Activated T-helper 1 cell treated with anti-CD3 and anti-CD28 coated beads, Interleukin-2, amount 50 U/mL, for 16 hours (primary cell): ENCODE measurements at regions not wholly inside any gene's neighbourhood (a gene's known extent, or its start where the extent isn't known, plus 50 kb on each side); places are given as distances from the start of the nearest gene placed in this dataset.

ENCODE experiments used
- DNase-seq, 2 donors: peaks; one replicate each; pipeline ENCODE4 v3.0.0-alpha.2; 2020; ENCODE audit warnings: low read depth in 1 of 2, low spot score in 1 of 2

DNA sequence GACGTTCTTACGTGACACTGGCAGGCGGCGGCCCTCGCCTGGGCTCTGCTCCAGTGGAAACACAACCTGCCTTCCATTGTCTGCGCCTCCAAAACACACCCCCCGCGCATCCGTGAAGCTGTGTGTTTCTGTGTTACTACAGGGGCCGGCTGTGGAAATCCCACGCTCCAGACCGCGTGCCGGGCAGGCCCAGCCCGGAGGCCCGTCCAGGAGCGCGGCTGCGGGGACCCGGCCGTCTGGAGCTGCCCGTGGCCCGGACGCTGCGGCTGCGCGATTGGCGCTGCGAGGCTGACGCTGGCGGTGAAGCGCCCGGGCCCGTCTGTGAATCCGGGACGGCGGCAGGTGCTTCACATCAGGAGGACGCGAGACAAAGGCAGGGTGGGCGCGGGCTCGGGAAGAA is 670.3 kb upstream of the SALL3 start:
- no peak for DNase-seq

DNA sequence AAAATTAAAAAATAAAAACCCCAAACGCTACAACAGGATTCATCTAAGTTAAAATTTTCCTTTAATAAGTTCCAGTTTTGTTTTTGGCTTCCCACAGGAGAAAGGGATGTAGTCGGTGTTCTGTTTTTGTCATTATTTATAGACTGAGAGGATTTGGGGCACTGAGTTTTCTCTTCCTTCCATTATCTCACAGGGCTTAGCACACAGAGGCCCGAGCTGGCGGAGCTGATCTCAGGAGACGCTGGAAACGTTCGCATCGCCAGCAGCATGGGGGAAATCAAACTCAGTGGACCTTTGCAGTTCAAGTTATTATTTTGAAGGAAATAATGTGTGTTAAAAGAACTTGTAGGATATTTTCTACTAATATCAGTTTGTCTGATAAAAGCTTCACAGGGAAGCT is 669.7 kb upstream of the SALL3 start:
- DNase-seq, result no peak

DNA sequence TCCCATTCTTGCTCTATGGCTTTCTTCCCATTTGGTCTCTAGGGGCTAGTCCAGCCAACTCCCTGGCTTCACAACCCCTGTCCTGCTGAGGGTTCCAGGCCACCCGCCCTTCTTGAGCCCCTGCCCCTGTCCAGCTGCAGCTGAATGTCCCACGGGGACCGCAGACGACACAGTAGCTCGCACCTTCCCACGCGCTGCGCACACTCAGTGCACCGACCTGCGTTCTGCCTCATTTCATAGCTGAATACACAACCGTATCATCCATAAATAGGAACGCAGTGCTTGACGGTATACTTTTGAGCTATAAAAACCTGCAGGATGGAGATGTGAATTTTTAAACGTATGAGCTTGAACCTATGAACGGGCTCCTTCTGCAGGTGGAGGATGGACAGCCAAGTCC is 660.4 kb upstream of the SALL3 start:
- DNase-seq, result no peak

DNA sequence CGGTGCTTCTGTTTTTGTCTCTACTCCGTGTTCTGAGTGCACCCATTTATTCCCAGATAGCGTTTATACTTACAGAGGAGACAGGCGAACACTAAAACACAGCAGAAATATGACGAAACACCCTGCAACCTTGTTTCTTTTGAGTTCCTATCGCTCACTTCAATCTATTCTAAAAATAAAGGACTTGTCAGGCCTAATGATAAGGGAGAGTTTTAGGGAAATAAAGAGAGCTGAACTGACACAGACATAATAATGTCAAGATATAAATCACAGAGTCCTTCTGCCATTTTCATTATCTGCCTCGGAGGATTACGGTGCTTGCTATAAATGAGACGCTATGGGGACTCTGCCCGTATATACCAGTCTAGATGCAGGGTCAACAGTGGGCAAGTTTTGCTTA is 659.7 kb upstream of the SALL3 start:
- no peak for DNase-seq

GRCh38 chr18:78321402-78321801 is 658.2 kb upstream of the SALL3 start:
- DNase-seq, result no peak

GRCh38 chr18:78323453-78324197 is 656.0 kb upstream of the SALL3 start:
- no peak for DNase-seq

DNA sequence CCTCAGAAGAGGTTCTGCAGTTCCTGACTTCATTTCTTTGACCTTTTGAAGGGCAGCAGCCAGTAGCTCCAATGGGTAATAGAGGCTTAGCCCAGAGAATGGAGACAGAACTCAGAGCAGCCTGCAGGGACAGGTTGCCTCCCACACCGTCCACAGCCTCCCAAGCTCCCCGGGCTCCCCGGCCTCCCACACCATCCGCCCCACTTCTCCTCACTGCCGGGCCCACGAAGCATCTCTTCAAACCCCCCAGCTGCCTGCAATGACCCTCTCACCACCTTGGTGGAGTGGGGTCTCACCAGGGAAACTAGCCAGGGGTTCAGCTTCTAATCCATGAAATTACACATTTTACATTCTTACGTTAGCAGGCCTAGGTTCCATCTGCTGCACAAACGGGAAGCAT is 652.0 kb upstream of the SALL3 start:
- DNase-seq, result no peak

DNA sequence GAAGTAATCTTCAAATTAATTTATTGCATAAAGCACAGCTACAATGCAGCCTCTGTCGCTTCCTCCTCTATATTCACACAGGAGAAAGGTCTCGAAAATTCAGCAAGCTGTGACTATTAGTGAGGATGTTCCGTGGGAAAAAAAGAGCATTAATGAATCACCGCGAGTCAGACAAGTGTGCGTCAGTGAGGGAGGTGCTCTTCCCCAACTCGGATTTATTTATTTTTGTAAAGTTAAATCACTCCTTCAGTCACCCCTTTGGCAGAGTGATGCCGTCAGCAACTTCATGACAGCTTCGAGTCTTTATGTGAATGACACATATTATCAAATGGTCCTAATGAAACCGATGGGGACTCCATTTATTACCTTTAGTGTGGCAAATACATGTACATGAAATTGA is 648.9 kb upstream of the SALL3 start:
- DNase-seq, result no peak

GRCh38 chr18:78352910-78353309 is 626.7 kb upstream of the SALL3 start:
- DNase-seq, result no peak

GRCh38 chr18:78362198-78362597 is 617.4 kb upstream of the SALL3 start:
- DNase-seq, result no peak

- DNase-seq, result no peak
These were observed 615.8 kb upstream of the SALL3 start for GRCh38 chr18:78363556-78364387.

DNA sequence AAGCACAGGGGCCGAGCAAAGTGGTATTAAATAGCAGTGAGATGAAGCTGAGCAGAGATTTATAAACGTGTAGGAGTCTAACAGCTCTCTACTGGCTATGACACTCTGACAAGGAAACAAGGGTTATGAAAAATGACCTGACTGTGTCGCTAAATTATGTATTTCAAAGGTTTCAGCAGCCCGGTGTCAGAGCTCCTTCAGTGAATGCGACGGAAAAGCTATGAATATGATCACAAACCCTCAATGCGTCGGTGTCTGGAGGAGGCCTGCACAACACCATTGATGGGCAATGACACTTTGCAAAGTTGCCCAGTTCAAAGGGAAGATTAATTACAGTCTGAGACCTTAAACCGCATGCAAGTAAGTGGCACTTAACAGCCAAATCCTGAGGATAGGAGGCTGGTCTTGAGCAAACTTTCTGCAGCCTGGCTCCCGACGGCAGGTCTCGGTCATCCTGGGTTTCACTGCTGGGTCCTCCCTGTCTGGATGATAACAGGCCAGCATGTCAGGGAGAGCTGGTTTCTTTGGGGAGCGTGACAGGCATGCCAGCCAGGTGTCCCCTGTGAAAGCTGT is 615.1 kb upstream of the SALL3 start:
- DNase-seq, result no peak

DNA sequence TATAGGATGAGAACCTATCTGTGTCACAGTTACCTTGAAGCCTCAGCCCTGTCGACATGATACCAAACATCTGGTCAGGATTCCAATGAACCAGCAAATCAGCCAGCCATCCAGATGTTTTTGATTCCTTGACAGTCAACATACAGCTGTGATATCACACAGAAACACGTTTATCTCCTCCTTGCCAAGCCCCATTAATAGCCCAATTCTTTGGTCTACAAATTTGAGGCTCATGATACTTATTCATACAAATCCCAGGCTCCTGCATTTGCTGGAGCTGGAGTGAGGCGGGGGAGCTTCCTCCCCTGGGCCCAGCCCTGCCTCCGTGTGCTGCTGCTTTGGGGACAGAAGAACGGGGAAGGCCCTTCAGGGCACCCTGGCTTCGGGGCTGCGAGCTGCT is 611.6 kb upstream of the SALL3 start:
- no peak for DNase-seq

- no peak for DNase-seq
These were observed 610.9 kb upstream of the SALL3 start for GRCh38 chr18:78368726-78369125.

- DNase-seq, result no peak
These were observed 603.6 kb upstream of the SALL3 start for GRCh38 chr18:78376046-78376445.

GRCh38 chr18:78378403-78378802 is 601.2 kb upstream of the SALL3 start:
- no peak for DNase-seq

- DNase-seq, result no peak
These were observed 600.6 kb upstream of the SALL3 start for GRCh38 chr18:78378983-78379382.

- DNase-seq, result no peak
These were observed 589.2 kb upstream of the SALL3 start for GRCh38 chr18:78390348-78390951.

- no peak for DNase-seq
These were observed 588.7 kb upstream of the SALL3 start for GRCh38 chr18:78390952-78391348.

DNA sequence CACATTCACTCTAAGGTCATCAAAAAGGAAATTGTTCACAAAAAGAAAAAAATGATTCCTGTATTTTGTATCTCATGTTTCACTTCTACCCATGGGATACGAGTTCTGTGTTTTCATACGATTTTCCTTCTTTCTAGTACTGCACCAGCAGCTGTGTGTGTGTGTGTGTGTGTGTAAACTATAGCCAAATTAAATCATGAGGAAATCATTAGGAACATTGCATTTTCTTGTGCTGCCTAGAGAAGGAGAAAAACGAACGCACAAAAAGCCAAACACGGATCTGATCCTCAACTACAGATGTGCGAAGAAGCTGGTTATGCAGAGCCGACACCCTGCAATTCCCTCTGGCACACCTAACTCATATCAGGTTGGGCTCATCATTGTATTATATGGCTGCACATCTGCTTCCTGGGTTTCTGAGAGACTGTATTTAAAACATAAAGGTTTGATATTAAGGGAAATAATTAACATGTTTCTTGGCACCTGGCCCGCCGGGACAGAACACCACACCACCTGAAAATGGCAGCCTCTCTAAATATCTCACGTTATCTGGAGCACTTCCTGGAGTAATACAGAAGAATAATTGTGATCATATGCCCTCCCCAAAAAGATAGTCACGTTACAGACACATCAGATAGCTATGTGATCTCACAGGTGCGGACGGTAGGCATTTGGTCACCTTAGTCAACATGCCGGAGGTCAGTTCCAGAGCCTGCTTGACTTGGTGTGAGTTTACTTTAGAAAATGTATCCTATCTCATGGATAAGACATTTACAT is 586.3 kb upstream of the SALL3 start:
- DNase-seq, result no peak

GRCh38 chr18:78396077-78396476 is 583.5 kb upstream of the SALL3 start:
- no peak for DNase-seq
